HepG2 (cell line): ENCODE measurements at regions not wholly inside any gene's neighbourhood (a gene's known extent, or its start where the extent isn't known, plus 50 kb on each side); places are given as distances from the start of the nearest gene placed in this dataset.

ENCODE experiments used
- E2F5 ChIP-seq: sonication (generic); formaldehyde crosslinking; conservative IDR thresholded peaks from 2 replicates; pipeline ENCODE4 v1.4.0; 2020; ENCODE audit warnings: missing genetic modification reagents
- GRHL1 ChIP-seq: sonication (generic); formaldehyde crosslinking; conservative IDR thresholded peaks from 2 replicates; pipeline ENCODE4 v1.8.0; 2022; ENCODE audit warnings: missing genetic modification reagents
- GTF2F1 ChIP-seq: fragments of 150-350 bp; IDR thresholded peaks from 2 replicates; pipeline ENCODE4 v1.6.1; 2014; ENCODE audit warnings: low read length
- HNRNPLL ChIP-seq: fragments of 200-400 bp; formaldehyde crosslinking; IDR thresholded peaks from 2 replicates; pipeline ENCODE4 v1.6.1; 2017; ENCODE audit warnings: mild to moderate bottlenecking, low read depth, low read length; ENCODE audit not compliant: poor library complexity, severe bottlenecking
- MIER3 ChIP-seq: IDR thresholded peaks from 2 replicates; pipeline ENCODE4 v1.6.1; 2016; ENCODE audit warnings: missing compliant biosample characterization, borderline replicate concordance
- MTERF4 ChIP-seq: sonication (generic); formaldehyde crosslinking; IDR thresholded peaks from 2 replicates; pipeline ENCODE4 v1.8.0; 2023; ENCODE audit warnings: mild to moderate bottlenecking, missing genetic modification reagents
- PHF5A ChIP-seq: IDR thresholded peaks from one replicate; pipeline ENCODE4 v1.6.1; 2018; ENCODE audit warnings: low read depth, missing genetic modification reagents; ENCODE audit not compliant: unreplicated experiment
- ZBTB43 ChIP-seq: sonication (generic); formaldehyde crosslinking; conservative IDR thresholded peaks from 2 replicates; pipeline ENCODE4 v1.4.0; 2020; ENCODE audit warnings: missing genetic modification reagents
- ZFP91 ChIP-seq: sonication (generic); formaldehyde crosslinking; IDR thresholded peaks from 2 replicates; pipeline ENCODE4 v1.9.0; 2022; ENCODE audit warnings: missing genetic modification reagents, mild to moderate bottlenecking, borderline replicate concordance
- ZKSCAN1 ChIP-seq: fragments of 150-350 bp; IDR thresholded peaks from 2 replicates; pipeline ENCODE4 v1.6.1; 2014; ENCODE audit warnings: low read length

GRCh38 chr20:12199703-12200102, 282.0 kb downstream of the BTBD3 start (continued):
- TF ChIP-seq ZKSCAN1 = no peak
- TF ChIP-seq HNRNPLL = no peak
- TF ChIP-seq PHF5A (CRISPR knock-in tag) = no peak
- no peak for TF ChIP-seq MTERF4 (CRISPR knock-in tag)
- TF ChIP-seq GRHL1 = no peak
- no peak for TF ChIP-seq MIER3 (CRISPR knock-in tag)
- TF ChIP-seq GTF2F1 = no peak
- TF ChIP-seq ZBTB43 (CRISPR knock-in tag) = no peak
- no peak for TF ChIP-seq ZFP91 (CRISPR knock-in tag)
- no peak for TF ChIP-seq E2F5 (CRISPR knock-in tag)
